GM21737 (cell line): ENCODE measurements at regions not wholly inside any gene's neighbourhood (a gene's known extent, or its start where the extent isn't known, plus 50 kb on each side); places are given as distances from the start of the nearest gene placed in this dataset.

Experiments used
- ATAC-seq: cut with Tn5 transposase; IDR thresholded peaks from one replicate; pipeline ENCODE4 v1.9.1; 2021; ENCODE audit warnings: mild to moderate bottlenecking, moderate library complexity; ENCODE audit not compliant: unreplicated experiment

DNA sequence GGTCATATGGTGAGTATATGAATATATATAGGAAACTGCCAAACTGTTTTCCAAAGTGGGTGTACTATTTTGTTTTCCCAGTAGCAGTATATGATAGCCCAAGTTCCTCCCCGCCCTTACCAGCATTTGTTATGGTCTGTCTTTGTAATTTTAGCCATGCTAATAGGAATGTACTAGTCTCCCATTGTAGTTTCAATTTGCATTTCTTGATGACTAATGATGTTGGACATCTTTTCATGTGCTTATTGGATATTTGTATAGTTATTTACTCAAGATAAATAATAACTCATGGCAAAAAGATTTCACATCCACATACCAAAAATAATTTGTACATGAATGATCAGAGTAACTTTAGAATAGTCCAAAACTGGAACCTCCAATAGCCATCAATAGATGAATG, 75.3 kb upstream of the SERP2 start:
- no peak for ATAC-seq

DNA sequence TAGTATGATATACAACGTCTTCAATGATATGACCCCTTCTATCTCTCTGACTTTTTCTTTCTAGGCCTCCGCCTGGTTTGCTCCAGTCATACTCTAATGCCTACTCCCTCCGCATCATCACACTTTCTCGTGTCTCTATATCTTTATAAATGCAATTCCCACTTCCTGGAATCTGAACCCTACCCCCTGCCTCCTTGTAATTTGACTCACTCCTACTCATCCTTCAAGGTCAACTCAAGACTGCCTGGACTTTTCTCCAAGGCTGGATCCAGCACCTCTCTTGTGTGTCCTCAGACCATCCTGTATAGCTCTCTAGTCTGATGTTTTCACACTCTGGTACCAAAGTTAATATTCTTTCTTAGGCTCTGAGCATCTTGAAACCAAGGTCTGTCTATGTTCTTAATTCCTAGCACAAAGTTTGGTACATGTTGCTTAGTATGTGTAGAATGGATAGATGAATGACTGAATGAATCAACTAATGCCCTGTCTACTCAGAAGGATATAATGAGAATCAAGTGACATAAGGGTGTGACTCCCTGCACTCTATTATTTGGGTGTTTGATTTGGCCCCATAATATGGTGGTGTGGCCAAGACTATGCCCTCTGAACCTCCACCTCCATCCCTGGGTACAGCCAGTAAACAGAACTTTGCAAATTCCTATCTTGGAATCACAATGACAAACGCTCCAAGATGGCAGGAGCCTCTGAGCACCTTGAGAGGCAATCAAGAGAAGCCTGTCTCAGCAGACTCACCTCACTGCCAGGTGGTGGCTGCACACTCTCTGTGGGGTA, 74.3 kb upstream of the SERP2 start:
- ATAC-seq, result no peak

DNA sequence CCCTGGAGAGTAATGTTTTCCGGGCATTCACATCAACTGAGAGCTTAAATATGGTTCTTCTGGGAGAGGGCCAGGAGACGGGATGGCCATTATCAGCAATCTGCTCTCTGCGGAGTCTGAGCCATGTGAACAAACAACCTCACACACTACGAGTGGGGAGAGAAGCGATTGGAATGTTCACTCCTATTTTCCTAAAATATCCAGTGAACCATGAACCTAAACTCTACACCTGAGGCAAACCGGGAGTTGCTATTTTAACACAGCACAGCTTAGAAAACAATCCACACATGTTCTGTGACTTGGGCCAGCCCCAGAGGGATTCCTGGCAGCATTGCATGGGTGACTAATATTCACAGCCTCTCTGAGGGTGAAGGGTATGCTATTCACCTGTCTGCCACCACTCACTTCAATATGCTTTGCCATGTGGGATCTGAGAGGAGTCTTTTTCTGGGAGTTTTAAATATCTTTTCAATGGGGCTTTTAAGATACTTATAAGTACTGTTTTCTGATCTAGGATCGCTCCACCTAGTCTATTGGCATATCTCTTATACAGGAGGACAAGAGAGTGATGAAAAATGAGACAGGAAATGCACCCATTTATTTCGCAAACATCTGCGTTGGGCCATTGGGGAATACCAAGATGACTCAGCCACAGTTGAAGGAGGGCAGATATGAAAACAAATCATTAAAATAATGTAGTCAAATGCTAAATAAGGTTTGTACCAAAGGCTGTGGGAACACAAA, 72.6 kb upstream of the SERP2 start:
- ATAC-seq, result peak; percentile 70

- ATAC-seq, result no peak
Observed at GRCh38 chr13:44301639-44302015, 72.0 kb upstream of the SERP2 start.

DNA sequence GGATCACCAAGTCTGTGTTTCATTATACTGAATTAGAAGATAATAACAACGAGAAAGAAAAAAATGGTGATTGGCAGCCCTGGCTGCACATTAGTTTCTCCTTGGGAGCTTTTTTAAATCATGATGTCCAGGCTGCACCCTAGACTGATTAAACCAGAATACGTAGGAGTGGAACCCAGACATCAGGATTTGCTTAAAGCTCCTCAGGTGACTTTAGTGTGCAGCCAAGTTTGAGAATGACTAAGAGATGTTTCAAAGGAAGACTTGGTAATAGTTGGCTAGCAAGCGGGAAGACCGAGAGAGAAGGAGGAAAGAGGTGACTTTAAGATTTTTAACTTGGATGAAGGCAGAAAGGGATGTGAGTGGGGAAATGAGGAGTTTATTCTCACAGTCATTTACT, 71.4 kb upstream of the SERP2 start:
- ATAC-seq, result no peak

- ATAC-seq, result no peak
Observed at GRCh38 chr13:44302940-44303575, 70.6 kb upstream of the SERP2 start.

- no peak for ATAC-seq
Observed at GRCh38 chr13:44303681-44304432, 69.8 kb upstream of the SERP2 start.

- no peak for ATAC-seq
Observed at GRCh38 chr13:44304433-44304725, 69.2 kb upstream of the SERP2 start.

- ATAC-seq, result no peak
Observed at GRCh38 chr13:44305286-44305685, 68.3 kb upstream of the SERP2 start.

- no peak for ATAC-seq
Observed at GRCh38 chr13:44305917-44306370, 67.7 kb upstream of the SERP2 start.

GRCh38 chr13:44306371-44307192, 67.0 kb upstream of the SERP2 start:
- ATAC-seq, result no peak

GRCh38 chr13:44307255-44307654, 66.4 kb upstream of the SERP2 start:
- ATAC-seq, result no peak

- no peak for ATAC-seq
Observed at GRCh38 chr13:44307844-44308243, 65.8 kb upstream of the SERP2 start.

DNA sequence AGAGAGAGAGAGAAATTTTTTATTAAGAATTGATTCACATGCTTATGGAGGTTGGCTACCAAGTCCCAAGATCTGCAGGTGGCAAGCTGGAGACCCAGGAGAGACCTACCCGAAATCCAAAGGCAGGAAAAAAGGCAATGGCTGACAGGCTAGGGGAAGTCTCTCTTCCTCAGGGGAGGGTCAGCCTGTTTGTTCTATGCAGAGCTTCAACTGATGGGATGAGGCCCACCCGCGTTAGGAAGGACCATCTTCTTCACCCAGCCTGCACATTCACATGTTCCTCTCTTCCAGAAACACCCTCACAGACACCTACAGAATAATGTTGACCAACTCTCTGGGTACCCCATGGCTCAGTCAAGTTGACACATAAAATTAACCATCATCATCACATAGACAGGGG, 65.3 kb upstream of the SERP2 start:
- ATAC-seq, result no peak

GRCh38 chr13:44309794-44310757, 63.5 kb upstream of the SERP2 start:
- no peak for ATAC-seq

DNA sequence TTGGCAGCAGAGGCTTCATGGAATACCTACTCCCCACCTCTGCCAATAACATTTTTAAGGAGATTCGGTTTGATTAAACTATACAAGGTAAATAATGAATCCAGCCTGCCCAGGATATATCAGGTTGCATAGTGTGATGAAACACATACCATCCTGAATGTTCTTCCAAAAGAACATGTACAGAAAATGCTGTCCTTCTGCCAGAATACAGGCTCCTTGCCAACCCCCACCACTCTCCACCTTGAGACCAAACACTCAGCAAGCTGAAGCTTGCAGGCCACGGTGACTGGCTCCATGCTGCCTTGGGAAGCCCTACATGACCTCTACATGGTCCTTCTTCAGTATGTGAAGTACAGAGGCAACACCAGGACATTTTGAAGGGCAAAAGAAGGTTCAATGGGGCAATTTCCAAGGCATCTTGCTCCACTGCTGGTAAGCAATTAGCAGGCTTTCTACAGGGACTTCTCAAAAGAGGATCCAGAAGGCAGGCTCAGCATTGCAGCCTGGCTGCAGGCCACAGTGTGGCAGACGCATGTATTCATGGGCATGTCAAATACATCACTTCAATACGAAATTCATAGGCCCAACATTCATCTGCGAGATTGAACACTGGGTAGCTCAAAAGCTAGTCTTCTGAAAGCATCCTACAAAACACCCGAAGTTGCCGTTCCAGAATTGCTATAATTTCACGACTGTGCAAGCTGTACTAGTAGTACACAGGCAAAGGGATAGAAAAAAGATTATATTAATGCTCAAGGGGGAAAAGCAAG, 62.4 kb upstream of the SERP2 start:
- no peak for ATAC-seq

GRCh38 chr13:44312131-44312530, 61.5 kb upstream of the SERP2 start:
- ATAC-seq, result no peak

DNA sequence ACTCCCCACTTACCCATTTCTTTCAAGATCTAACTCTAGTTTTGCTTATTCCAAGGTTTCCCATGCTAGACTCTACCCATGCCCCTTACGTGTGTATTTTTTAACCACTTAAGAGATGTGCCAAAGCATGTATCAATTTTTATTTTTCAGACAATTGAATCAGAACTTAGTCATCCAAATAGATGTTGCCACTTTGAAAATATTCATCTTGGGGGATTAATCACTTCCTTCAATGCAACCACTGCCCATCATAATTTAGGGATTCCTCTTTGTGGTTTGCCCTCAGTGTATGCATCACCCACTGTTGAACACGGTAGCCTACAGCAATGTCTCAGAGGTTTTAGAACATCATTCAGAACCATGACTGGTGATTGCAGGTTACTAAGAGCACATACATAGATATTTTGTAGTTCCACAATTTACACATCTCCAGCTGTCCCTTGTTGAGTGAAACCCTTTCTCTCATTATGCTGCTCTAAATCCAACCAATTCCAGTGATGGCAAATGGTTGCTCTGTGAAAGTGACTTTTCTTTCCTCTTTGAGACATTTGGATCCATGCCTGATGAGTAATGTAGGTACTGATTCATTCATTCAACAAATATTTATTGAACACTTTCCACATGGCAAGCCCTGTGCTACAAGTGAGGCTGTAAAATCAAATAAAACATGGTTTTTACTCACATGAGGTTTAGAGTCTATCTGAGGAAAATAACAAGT, 60.6 kb upstream of the SERP2 start:
- ATAC-seq, result no peak
